ENCODE measurements at regions not wholly inside any gene's neighbourhood (a gene's known extent, or its start where the extent isn't known, plus 50 kb on each side); places are given as distances from the start of the nearest gene placed in this dataset.

DNA sequence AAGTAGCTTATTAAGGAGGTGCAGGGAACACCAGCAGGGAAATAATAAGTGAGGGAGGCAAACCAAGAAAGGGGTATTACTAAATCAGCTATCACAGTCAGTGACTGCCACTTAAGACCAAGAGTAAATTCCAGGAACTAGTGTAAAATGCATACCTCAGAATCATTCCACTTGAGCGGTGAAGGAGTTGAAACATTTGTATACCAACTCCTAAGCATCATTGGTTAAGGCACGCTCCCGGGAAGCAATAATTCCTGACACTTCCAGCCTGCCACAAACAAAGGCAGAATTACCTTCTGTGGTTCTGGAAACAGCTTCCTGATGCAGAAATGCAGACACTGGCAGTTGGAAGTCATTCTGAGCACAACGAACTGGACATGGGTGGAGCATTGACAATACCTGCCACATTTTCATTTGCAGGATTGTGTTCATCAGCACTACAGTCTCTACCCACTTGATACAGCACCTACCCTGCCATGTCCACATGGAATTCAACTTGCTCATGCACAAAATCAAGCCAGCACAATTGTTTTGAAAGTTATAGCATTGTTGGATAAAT lies 82.1 kb downstream of the PPP1R2C start:
- Histone ChIP-seq H3K27ac (no peak overlapping the region), H3K9me3 (no peaks in the 10 kb centered on the region), H3K4me3 (no peak overlapping the region), H3K4me1 (peaks cover 10% of the 10 kb centered on the region), H3K27me3 (no peaks in the 10 kb centered on the region), H3K36me3 (replicated peaks in 1 of 2; ENCODE audit: insufficient read depth in 1 of 2, low read depth in 2 of 2) (no peaks in the 10 kb centered on the region)
- intact Hi-C loops (cut with DNase I), result no loop called here
- DNase-seq (no peak), ATAC-seq (no peak)
- 80 to 92% methylated on average over 3 to 4 of the region's 4 CpGs for WGBS, 2 donors
- no peak for TF ChIP-seq POLR2A (IDR thresholded peaks at IDR 0.05)
- TF ChIP-seq, protein P1, sequence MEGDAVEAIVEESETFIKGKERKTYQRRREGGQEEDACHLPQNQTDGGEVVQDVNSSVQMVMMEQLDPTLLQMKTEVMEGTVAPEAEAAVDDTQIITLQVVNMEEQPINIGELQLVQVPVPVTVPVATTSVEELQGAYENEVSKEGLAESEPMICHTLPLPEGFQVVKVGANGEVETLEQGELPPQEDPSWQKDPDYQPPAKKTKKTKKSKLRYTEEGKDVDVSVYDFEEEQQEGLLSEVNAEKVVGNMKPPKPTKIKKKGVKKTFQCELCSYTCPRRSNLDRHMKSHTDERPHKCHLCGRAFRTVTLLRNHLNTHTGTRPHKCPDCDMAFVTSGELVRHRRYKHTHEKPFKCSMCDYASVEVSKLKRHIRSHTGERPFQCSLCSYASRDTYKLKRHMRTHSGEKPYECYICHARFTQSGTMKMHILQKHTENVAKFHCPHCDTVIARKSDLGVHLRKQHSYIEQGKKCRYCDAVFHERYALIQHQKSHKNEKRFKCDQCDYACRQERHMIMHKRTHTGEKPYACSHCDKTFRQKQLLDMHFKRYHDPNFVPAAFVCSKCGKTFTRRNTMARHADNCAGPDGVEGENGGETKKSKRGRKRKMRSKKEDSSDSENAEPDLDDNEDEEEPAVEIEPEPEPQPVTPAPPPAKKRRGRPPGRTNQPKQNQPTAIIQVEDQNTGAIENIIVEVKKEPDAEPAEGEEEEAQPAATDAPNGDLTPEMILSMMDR (IDR thresholded peaks at IDR 0.05), result no peak

DNA sequence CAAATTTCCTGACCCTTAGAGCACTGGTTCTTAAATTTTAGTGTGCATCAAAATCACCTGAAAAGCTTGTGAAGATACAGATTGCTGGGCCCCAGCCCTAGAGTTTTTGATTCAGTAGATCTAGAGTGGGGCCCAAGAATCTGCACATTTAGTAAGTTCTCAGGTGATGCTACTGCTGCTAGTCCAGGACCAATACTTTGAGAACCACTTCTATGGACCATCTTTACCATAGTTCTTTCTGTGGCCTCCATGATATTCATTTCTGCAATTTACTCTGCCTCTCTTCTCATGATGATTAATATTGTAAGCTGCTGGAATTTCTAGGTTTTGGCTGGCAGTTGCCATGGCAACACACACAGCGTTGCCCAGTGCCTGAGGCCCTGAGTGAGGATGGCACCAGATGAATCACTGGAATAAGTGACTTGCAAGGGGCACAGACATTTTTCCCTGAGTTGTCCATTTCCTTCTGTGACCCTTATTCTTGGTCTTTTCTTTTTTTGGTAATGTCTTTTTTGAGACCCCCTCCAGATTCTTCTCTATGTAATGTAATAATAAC lies 83.6 kb downstream of the PPP1R2C start:
- no peaks in the 10 kb centered on the region for H3K27me3 ChIP-seq
- TF ChIP-seq POLR2A (IDR thresholded peaks at IDR 0.05), result no peak
- TF ChIP-seq, protein P1 (IDR thresholded peaks at IDR 0.05), result no peak
- H3K27ac ChIP-seq, result no peak overlapping the region
- H3K9me3 ChIP-seq, result no peaks in the 10 kb centered on the region
- H3K36me3 ChIP-seq (replicated peaks in 1 of 2; ENCODE audit: insufficient read depth in 1 of 2, low read depth in 2 of 2), result no peaks in the 10 kb centered on the region
- WGBS, 2 donors, result 82 to 100% methylated on average over 1 of the region's 1 CpG
- no peak overlapping the region for H3K4me3 ChIP-seq
- intact Hi-C loops (cut with DNase I), result no loop called here
- ATAC-seq (no peak), DNase-seq (no peak)
- H3K4me1 ChIP-seq, result peaks cover 10% of the 10 kb centered on the region

DNA sequence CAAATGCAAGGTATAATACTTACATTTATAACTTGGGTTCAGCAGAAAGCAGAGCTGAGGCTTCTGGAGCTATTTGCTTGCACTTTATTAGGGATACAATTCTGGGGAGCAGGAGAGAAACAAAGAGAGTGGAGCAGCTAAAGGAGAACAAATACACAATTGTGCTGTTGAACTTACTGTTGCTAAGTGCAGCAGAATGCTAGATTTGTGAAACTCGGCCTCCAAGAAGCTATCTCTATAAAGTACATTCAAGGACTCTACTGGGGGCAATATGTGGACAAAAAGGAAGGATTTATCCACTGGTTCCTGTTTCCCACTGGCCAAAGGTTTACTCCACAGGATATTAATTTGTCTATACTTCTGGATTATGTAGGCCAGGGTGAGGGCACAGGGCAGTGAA lies 86.8 kb downstream of the PPP1R2C start:
- no peak for TF ChIP-seq POLR2A (IDR thresholded peaks at IDR 0.05)
- TF ChIP-seq, protein P1 (IDR thresholded peaks at IDR 0.05), result no peak
- Histone ChIP-seq H3K27ac (no peak overlapping the region), H3K36me3 (replicated peaks in 1 of 2; ENCODE audit: insufficient read depth in 1 of 2, low read depth in 2 of 2) (no peaks in the 10 kb centered on the region), H3K27me3 (no peaks in the 10 kb centered on the region), H3K9me3 (no peaks in the 10 kb centered on the region), H3K4me3 (no peak overlapping the region), H3K4me1 (no peaks in the 10 kb centered on the region)
- intact Hi-C loops (cut with DNase I), result no loop called here
- ATAC-seq, result no peak
- DNase-seq, result no peak
- 44 to 53% methylated on average over 1 of the region's 1 CpG for WGBS, 2 donors

DNA sequence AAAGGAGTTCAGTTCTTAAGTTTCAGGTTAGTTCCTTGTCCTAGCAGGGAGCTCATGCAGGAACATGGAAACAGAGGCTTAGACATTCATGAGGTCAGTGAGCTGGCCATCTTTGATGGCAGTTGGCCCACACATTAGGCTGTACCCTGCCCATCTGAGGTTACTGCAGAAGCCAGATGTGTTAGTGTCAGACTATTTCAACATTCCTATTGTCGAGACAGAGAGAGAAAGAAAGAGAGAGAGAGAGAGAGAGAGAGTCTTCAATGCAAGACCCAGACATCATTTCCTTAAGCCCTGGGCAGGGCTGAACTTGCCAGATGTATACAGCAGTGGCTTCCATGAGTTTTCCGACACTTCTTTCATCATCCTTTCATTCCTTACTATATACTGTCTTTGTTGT lies 91.3 kb downstream of the PPP1R2C start:
- H3K9me3 ChIP-seq, result no peaks in the 10 kb centered on the region
- H3K27me3 ChIP-seq, result no peaks in the 10 kb centered on the region
- H3K4me3 ChIP-seq, result no peak overlapping the region
- H3K36me3 ChIP-seq (replicated peaks in 1 of 2; ENCODE audit: insufficient read depth in 1 of 2, low read depth in 2 of 2), result no peaks in the 10 kb centered on the region
- no peak overlapping the region for H3K27ac ChIP-seq
- intact Hi-C loops (cut with DNase I), result no loop called here
- WGBS, 2 donors, result 82 to 86% methylated on average over 2 of the region's 2 CpGs
- H3K4me1 ChIP-seq, result peaks cover 4% of the 10 kb centered on the region
- ATAC-seq (no peak), DNase-seq (no peak)
- TF ChIP-seq, protein P1 (IDR thresholded peaks at IDR 0.05), result no peak
- no peak for TF ChIP-seq POLR2A (IDR thresholded peaks at IDR 0.05)

DNA sequence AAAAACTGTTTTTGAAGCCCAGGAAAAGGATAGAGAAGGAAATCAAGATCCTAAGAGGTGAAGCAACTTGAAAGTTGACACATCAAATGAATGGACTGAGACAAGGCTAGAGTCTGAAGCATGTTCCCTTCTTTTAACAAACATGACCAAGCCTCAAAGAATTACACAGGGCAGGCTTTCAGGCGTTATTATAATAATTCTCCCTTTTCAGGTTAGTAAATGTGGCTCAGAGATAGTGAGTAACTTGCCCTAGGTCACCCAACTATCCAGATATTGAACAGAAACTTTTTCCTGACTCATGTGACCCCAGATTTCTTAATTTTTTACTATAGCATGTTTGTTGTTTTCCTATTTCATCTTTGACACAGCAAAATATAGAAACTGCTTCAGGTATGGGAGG lies 91.7 kb downstream of the PPP1R2C start:
- H3K36me3 ChIP-seq (replicated peaks in 1 of 2; ENCODE audit: insufficient read depth in 1 of 2, low read depth in 2 of 2), result no peaks in the 10 kb centered on the region
- ATAC-seq, result no peak
- H3K27me3 ChIP-seq, result no peaks in the 10 kb centered on the region
- H3K27ac ChIP-seq, result no peak overlapping the region
- H3K4me3 ChIP-seq, result no peak overlapping the region
- peaks cover 8% of the 10 kb centered on the region for H3K4me1 ChIP-seq
- WGBS, 2 donors, result 77 to 91% methylated on average over 1 of the region's 1 CpG
- intact Hi-C loops (cut with DNase I), result no loop called here
- no peak for DNase-seq
- TF ChIP-seq, protein P1 (IDR thresholded peaks at IDR 0.05), result no peak
- TF ChIP-seq POLR2A (IDR thresholded peaks at IDR 0.05), result no peak
- no peaks in the 10 kb centered on the region for H3K9me3 ChIP-seq

All from body of pancreas (tissue), 4 donors.